Mesenteric fat pad (tissue), 1 donor: ENCODE measurements at regions not wholly inside any gene's neighbourhood (a gene's known extent, or its start where the extent isn't known, plus 50 kb on each side); places are given as distances from the start of the nearest gene placed in this dataset.
"Not testable (repeated sequence)": the region's sequence is repeated elsewhere in the genome, so short reads cannot be mapped to it uniquely, and the experiment has no call there.

Source experiments
- DNase-seq: peaks from one replicate; pipeline ENCODE4 v3.0.0-alpha.2; 2020; ENCODE audit warnings: low spot score
- donor health status: DM: yes; HTN: yes; CAD: no.

- DNase-seq: no peak
These were observed 231.8 kb upstream of the FOXP2 start for GRCh38 chr7:114182837-114183236.

- no peak for DNase-seq
These were observed 233.3 kb upstream of the FOXP2 start for GRCh38 chr7:114181280-114181679.

GRCh38 chr7:114180556-114181266 lies 233.9 kb upstream of the FOXP2 start:
- no peak for DNase-seq

- no peak for DNase-seq
These were observed 239.5 kb upstream of the FOXP2 start for GRCh38 chr7:114175125-114175524.

- DNase-seq: no peak
These were observed 241.3 kb upstream of the FOXP2 start for GRCh38 chr7:114173170-114173890.

GRCh38 chr7:114169389-114169788 lies 245.2 kb upstream of the FOXP2 start:
- not testable (repeated sequence) for DNase-seq

GRCh38 chr7:114160925-114161324 lies 242.1 kb upstream of the PPP1R3A start:
- DNase-seq: no peak

GRCh38 chr7:114158854-114159253 lies 240.0 kb upstream of the PPP1R3A start:
- DNase-seq: no peak

GRCh38 chr7:114158275-114158674 lies 239.5 kb upstream of the PPP1R3A start:
- DNase-seq: no peak

- no peak for DNase-seq
These were observed 237.4 kb upstream of the PPP1R3A start for GRCh38 chr7:114156178-114156577.

GRCh38 chr7:114155116-114156110 lies 236.6 kb upstream of the PPP1R3A start:
- no peak for DNase-seq

- DNase-seq: no peak
These were observed 234.9 kb upstream of the PPP1R3A start for GRCh38 chr7:114153700-114154099.

GRCh38 chr7:114152314-114152938 lies 233.6 kb upstream of the PPP1R3A start:
- no peak for DNase-seq

GRCh38 chr7:114151777-114152176 lies 233.0 kb upstream of the PPP1R3A start:
- DNase-seq: no peak

- DNase-seq: no peak
These were observed 231.9 kb upstream of the PPP1R3A start for GRCh38 chr7:114150689-114151088.

GRCh38 chr7:114148779-114149178 lies 230.0 kb upstream of the PPP1R3A start:
- no peak for DNase-seq

- no peak for DNase-seq
These were observed 222.6 kb upstream of the PPP1R3A start for GRCh38 chr7:114141415-114141814.

GRCh38 chr7:114140561-114140960 lies 221.8 kb upstream of the PPP1R3A start:
- DNase-seq: no peak

- DNase-seq: not testable (repeated sequence)
These were observed 220.9 kb upstream of the PPP1R3A start for GRCh38 chr7:114139690-114140089.

GRCh38 chr7:114138587-114138986 lies 219.8 kb upstream of the PPP1R3A start:
- no peak for DNase-seq

GRCh38 chr7:114133717-114134116 lies 214.9 kb upstream of the PPP1R3A start:
- no peak for DNase-seq
